BJ (cell line): ENCODE measurements at regions not wholly inside any gene's neighbourhood (a gene's known extent, or its start where the extent isn't known, plus 50 kb on each side); places are given as distances from the start of the nearest gene placed in this dataset.

Experiments
- CTCF ChIA-PET: fragments of 350-600 bp; formaldehyde crosslinking; extraction: SDS; loops from one replicate; lab custom pipeline; 2021; ENCODE audit warnings: antibody characterized with exemption, inconsistent platforms; lab: Yijun Ruan, JAX
- POLR2A ChIA-PET: fragments of 300-600 bp; sonication (Branson Sonifier 250); formaldehyde crosslinking; extraction: SDS; loops from one replicate; lab custom pipeline; 2021; ENCODE audit warnings: antibody characterized with exemption; lab: Charles Lee
- DNase-seq: peaks from one replicate; pipeline ENCODE4 v3.0.0-alpha.2; 2011; ENCODE audit warnings: low read depth
- H3K27me3 ChIP-seq: 2 replicates; pipeline ENCODE4 v1.6.0; 2011; ENCODE audit warnings: low read length; ENCODE audit not compliant: control insufficient read depth, insufficient read depth
- H3K36me3 ChIP-seq: 2 replicates; pipeline ENCODE4 v1.5.1; 2011; ENCODE audit warnings: low read length; ENCODE audit not compliant: control insufficient read depth, insufficient read depth
- H3K4me3 ChIP-seq: 2 replicates; pipeline ENCODE4 v1.5.1; 2011; ENCODE audit warnings: low read depth, mild to moderate bottlenecking, control low read depth, low read length
- CTCF ChIP-seq: IDR thresholded peaks from 2 replicates; pipeline ENCODE4 v1.5.1; 2011; ENCODE audit warnings: low read depth, mild to moderate bottlenecking, control low read depth, inconsistent platforms, low read length, moderate library complexity; ENCODE audit not compliant: insufficient read depth

GRCh38 chr5:56715986-56716385 is 99.4 kb upstream of the MAP3K1 start:
- Histone ChIP-seq H3K36me3 (no peaks in the 10 kb centered on the region), H3K4me3 (no peak overlapping the region), H3K27me3 (peaks cover 7% of the 10 kb centered on the region)
- POLR2A ChIA-PET = no interaction called here
- DNase-seq = no peak
- no peak for TF ChIP-seq CTCF
- CTCF ChIA-PET = no interaction called here

- no peak for DNase-seq
- ChIA-PET CTCF (no interaction called here), POLR2A (no interaction called here)
- no peak overlapping the region for H3K4me3 ChIP-seq
- no peak for TF ChIP-seq CTCF
- 0 out of 2 replicates have a peak, but pooled peaks cover 3% of the 10 kb centered on the region for H3K27me3 ChIP-seq
- no peaks in the 10 kb centered on the region for H3K36me3 ChIP-seq
Measured at GRCh38 chr5:56712895-56713591, 102.3 kb upstream of the MAP3K1 start.

- ChIA-PET POLR2A (no interaction called here), CTCF (interaction anchor here (0.6 kb wide), 1 partner anchor 676 kb away, joined by 3 read pairs; no protein-coding TSS in a partner anchor)
- H3K36me3 ChIP-seq = no peaks in the 10 kb centered on the region
- no peak overlapping the region for H3K4me3 ChIP-seq
- TF ChIP-seq CTCF = no peak
- DNase-seq = peak; percentile 72
- no peaks in the 10 kb centered on the region for H3K27me3 ChIP-seq
Measured at GRCh38 chr5:56710826-56711590, 104.3 kb upstream of the MAP3K1 start.

- POLR2A ChIA-PET = no interaction called here
- no peak for TF ChIP-seq CTCF
- CTCF ChIA-PET = no interaction called here
Measured at GRCh38 chr5:56706504-56706903, 108.8 kb upstream of the MAP3K1 start.

GRCh38 chr5:56705217-56705616 is 110.1 kb upstream of the MAP3K1 start:
- ChIA-PET CTCF (no interaction called here), POLR2A (no interaction called here)
- Histone ChIP-seq H3K36me3 (no peaks in the 10 kb centered on the region), H3K4me3 (no peak overlapping the region), H3K27me3 (peaks cover 1% of the 10 kb centered on the region)
- no peak for DNase-seq
- no peak for TF ChIP-seq CTCF

More at GRCh38 chr5:56706504-56706903, 108.8 kb upstream of the MAP3K1 start:
- peaks cover 1% of the 10 kb centered on the region; the same call in 1 of the 2 replicates for H3K27me3 ChIP-seq
- no peak for DNase-seq
- no peak overlapping the region for H3K4me3 ChIP-seq
- no peaks in the 10 kb centered on the region for H3K36me3 ChIP-seq
